Mesenchymal stem cell (in vitro differentiated cells and primary cell): ENCODE measurements at regions not wholly inside any gene's neighbourhood (a gene's known extent, or its start where the extent isn't known, plus 50 kb on each side); places are given as distances from the start of the nearest gene placed in this dataset.
A peak's percentile ranks its signal among the peaks of the same experiment; 100 is the strongest.
"Not testable (repeated sequence)": the region's sequence is repeated elsewhere in the genome, so short reads cannot be mapped to it uniquely, and the experiment has no call there.

ENCODE experiments used
- DNase-seq: peaks from one replicate; pipeline ENCODE4 v3.0.0-alpha.2; 2013
- H2AFZ ChIP-seq: one replicate; pipeline ENCODE4 v1.6.1; 2013; ENCODE audit warnings: low read depth, mild to moderate bottlenecking, control low read depth, inconsistent platforms, low read length, moderate library complexity
- H2AK5ac ChIP-seq: 2 replicates; pipeline ENCODE4 v1.6.1; 2013; ENCODE audit warnings: low read length, moderate library complexity, mild to moderate bottlenecking, inconsistent platforms; ENCODE audit not compliant: severe bottlenecking
- H2BK120ac ChIP-seq: one replicate; pipeline ENCODE4 v1.6.1; 2013; ENCODE audit warnings: low read depth, mild to moderate bottlenecking, inconsistent platforms, low read length, moderate library complexity
- H2BK12ac ChIP-seq, 2 experiments: one replicate each; pipeline ENCODE4 v1.6.1; 2013; ENCODE audit warnings: inconsistent platforms in 2 of 2, low read length in 2 of 2, mild to moderate bottlenecking in 2 of 2, moderate library complexity in 2 of 2, control low read depth in 1 of 2
- H2BK15ac ChIP-seq: one replicate; pipeline ENCODE4 v1.6.1; 2013; ENCODE audit warnings: mild to moderate bottlenecking, low read depth, inconsistent platforms; ENCODE audit not compliant: poor library complexity, severe bottlenecking
- H2BK5ac ChIP-seq: 2 replicates; pipeline ENCODE4 v1.6.1; 2013; ENCODE audit warnings: low read depth, mild to moderate bottlenecking, low read length, control low read depth, inconsistent platforms; ENCODE audit not compliant: poor library complexity, severe bottlenecking
- H3K14ac ChIP-seq, 2 experiments: one replicate each; pipeline ENCODE4 v1.6.1; 2013; ENCODE audit warnings: inconsistent platforms in 2 of 2, low read length in 2 of 2, control low read depth in 1 of 2, mild to moderate bottlenecking in 1 of 2, moderate library complexity in 1 of 2
- H3K18ac ChIP-seq, 2 experiments: one replicate each; pipeline ENCODE4 v1.6.1; 2013; ENCODE audit warnings: inconsistent platforms in 2 of 2, low read length in 2 of 2, control low read depth in 1 of 2, low read depth in 1 of 2, mild to moderate bottlenecking in 1 of 2
- H3K23ac ChIP-seq, 2 experiments: one replicate each; pipeline ENCODE4 v1.6.1; 2013; ENCODE audit warnings: inconsistent platforms in 2 of 2, low read length in 2 of 2, mild to moderate bottlenecking in 2 of 2, moderate library complexity in 2 of 2, control low read depth in 1 of 2
- H3K27ac ChIP-seq: 2 replicates; pipeline ENCODE4 v1.5.1; 2013; ENCODE audit warnings: mild to moderate bottlenecking, moderate library complexity, low read length, control low read depth, inconsistent platforms; ENCODE audit not compliant: poor library complexity, severe bottlenecking
- H3K27me3 ChIP-seq, 2 experiments: 2 replicates each; pipeline versions ENCODE4 v1.6.1 to v1.7.0; 2013; ENCODE audit warnings: low read length in 2 of 2, mild to moderate bottlenecking in 2 of 2, moderate library complexity in 2 of 2, control low read depth in 1 of 2, inconsistent platforms in 1 of 2; ENCODE audit not compliant: control insufficient read depth in 1 of 2, insufficient read depth in 1 of 2
- H3K36me3 ChIP-seq, 2 experiments: 2 replicates each; pipeline versions ENCODE4 v1.6.1 to v1.7.0; 2013; ENCODE audit warnings: low read length in 2 of 2, control low read depth in 1 of 2, inconsistent platforms in 1 of 2, low read depth in 1 of 2, mild to moderate bottlenecking in 1 of 2; ENCODE audit not compliant: insufficient read depth in 2 of 2, control insufficient read depth in 1 of 2
- H3K4ac ChIP-seq, 2 experiments: one replicate each; pipeline ENCODE4 v1.6.1; 2013; ENCODE audit warnings: inconsistent platforms in 2 of 2, low read length in 2 of 2, mild to moderate bottlenecking in 2 of 2, moderate library complexity in 2 of 2, control low read depth in 1 of 2, low read depth in 1 of 2
- H3K4me1 ChIP-seq: 2 replicates; pipeline ENCODE4 v1.6.1; 2013; ENCODE audit warnings: low read depth, low read length, control low read depth; ENCODE audit not compliant: control insufficient read depth, insufficient read depth
- H3K4me2 ChIP-seq: 2 replicates; pipeline ENCODE4 v1.6.1; 2013; ENCODE audit warnings: low read length, mild to moderate bottlenecking, inconsistent platforms; ENCODE audit not compliant: poor library complexity, severe bottlenecking
- H3K4me3 ChIP-seq, 2 experiments: 2 replicates each; pipeline versions ENCODE4 v1.5.1 to v1.7.0; 2013; ENCODE audit warnings: low read length in 2 of 2, mild to moderate bottlenecking in 2 of 2, control low read depth in 1 of 2, low read depth in 1 of 2; ENCODE audit not compliant: insufficient read depth in 1 of 2
- H3K79me1 ChIP-seq: replicated peaks from 2 replicates; pipeline ENCODE4 v1.6.1; 2013; ENCODE audit warnings: mild to moderate bottlenecking, control low read depth, low read length, inconsistent platforms; ENCODE audit not compliant: poor library complexity, severe bottlenecking
- H3K9ac ChIP-seq: 2 replicates; pipeline ENCODE4 v1.7.0; 2013; ENCODE audit warnings: mild to moderate bottlenecking, low read length, moderate library complexity
- H3K9me3 ChIP-seq: 2 replicates; pipeline ENCODE4 v1.7.0; 2013; ENCODE audit warnings: mild to moderate bottlenecking, low read length; ENCODE audit not compliant: control insufficient read depth
- H4K8ac ChIP-seq: one replicate; pipeline ENCODE4 v1.6.1; 2013; ENCODE audit warnings: inconsistent platforms, mild to moderate bottlenecking, low read length, moderate library complexity
- H4K91ac ChIP-seq: one replicate; pipeline ENCODE4 v1.6.1; 2013; ENCODE audit warnings: mild to moderate bottlenecking, low read length, inconsistent platforms
- WGBS: methylation state at CpG from one replicate; pipeline ENCODE4 v1.1.7; 2013; ENCODE audit warnings: mixed read lengths; 5-methylcytosine and 5-hydroxymethylcytosine counted together

DNA sequence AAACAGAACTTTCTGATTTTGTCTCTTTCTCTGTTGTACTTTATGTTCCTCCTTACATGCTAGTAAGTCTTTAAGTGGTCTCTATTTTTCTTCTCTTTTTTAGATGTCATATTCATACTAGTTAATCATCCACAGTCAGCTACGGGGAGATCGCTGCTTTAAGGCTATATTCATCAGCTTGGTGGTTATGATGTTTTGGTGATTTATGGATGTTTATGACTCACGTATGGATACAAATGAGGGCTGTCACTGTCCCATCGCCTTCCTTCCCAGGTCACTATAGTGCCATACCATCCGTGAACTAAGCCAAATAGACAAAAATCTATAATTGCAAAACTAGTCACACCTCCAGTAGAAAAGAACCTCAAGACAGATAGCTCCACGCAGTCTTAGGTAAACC, 296.8 kb upstream of the AADAT start:
- 64% methylated on average over 5 of the region's 6 CpGs for WGBS
- no peak overlapping the region for H2AK5ac ChIP-seq

DNA sequence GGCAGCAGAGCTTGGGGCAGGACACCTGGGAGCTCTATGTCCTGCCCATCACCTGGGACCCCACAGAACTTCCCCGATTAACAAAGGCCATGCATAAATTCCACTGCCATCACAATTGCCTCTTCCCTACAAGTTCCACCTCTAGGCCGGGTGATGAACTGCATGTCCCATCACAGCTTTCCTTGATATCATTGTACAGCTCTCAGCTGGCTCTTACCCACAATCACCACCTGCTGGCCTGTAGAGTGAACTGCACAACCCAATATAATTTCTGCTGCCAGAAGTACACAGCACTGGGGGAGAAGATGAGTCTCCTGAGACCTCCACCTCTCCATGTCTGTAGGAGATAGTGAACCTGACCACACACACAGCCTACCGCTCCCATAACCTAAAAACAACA, 285.0 kb upstream of the AADAT start:
- Histone ChIP-seq H4K8ac (no peak overlapping the region), H2AK5ac (no peak overlapping the region), H3K18ac (no peak overlapping the region), H2AFZ (no peak overlapping the region), H3K4me2 (no peak overlapping the region), H3K4ac (no peak overlapping the region), H3K23ac (no peak overlapping the region), H2BK120ac (no peak overlapping the region), H3K4me3 (no peak overlapping the region), H2BK5ac (no peak overlapping the region), H3K36me3 (no peaks in the 10 kb centered on the region), H2BK15ac (no peak overlapping the region), H3K14ac (peak overlapping the region in 1 of 2 experiments; percentile 55), H3K9me3 (peaks cover 23% of the 10 kb centered on the region), H3K27ac (no peak overlapping the region), H4K91ac (no peak overlapping the region), H3K4me1 (no peaks in the 10 kb centered on the region), H3K27me3 (no peaks in the 10 kb centered on the region), H3K9ac (no peak overlapping the region), H2BK12ac (no peak overlapping the region), H3K79me1 (no peaks in the 10 kb centered on the region)
- peak; percentile 27 for DNase-seq
- WGBS: 43% methylated on average over 2 of the region's 3 CpGs

More for the DNA sequence above, 296.8 kb upstream of the AADAT start:
- Histone ChIP-seq H3K4ac (no peak overlapping the region), H2BK5ac (no peak overlapping the region), H3K23ac (no peak overlapping the region), H4K8ac (no peak overlapping the region), H2AFZ (no peak overlapping the region), H3K4me1 (no peaks in the 10 kb centered on the region), H3K27ac (no peak overlapping the region), H2BK120ac (no peak overlapping the region), H3K4me3 (no peak overlapping the region), H3K14ac (no peak overlapping the region), H3K36me3 (no peaks in the 10 kb centered on the region), H3K9ac (no peak overlapping the region), H3K9me3 (no peaks in the 10 kb centered on the region), H3K27me3 (no peaks in the 10 kb centered on the region), H2BK12ac (peak overlapping the region in 1 of 2 experiments; percentile 14), H2BK15ac (no peak overlapping the region), H4K91ac (no peak overlapping the region), H3K79me1 (no peaks in the 10 kb centered on the region), H3K18ac (no peak overlapping the region), H3K4me2 (no peak overlapping the region)
- DNase-seq: no peak

DNA sequence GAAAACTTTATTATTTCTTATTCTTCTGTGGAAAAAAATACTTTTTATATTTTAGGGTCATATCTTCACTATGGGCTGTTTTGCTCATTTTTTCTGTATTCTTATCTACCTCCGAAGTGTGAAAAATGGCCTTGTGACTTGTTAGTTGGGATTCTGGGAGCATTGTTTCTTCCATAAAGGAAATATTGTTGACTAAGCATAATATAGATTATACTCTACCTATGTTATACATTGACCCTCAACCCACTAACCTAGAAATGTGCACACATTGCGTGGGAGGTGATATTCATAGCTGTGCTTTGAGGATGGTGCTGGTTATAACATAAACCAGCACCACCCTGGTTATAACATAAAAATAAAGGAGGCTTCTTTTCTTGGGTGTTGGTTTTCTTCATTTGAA, 259.2 kb upstream of the AADAT start:
- WGBS: no CpG with 5 or more reads among the region's 2 CpGs
- no peak overlapping the region for H3K9ac ChIP-seq

DNA sequence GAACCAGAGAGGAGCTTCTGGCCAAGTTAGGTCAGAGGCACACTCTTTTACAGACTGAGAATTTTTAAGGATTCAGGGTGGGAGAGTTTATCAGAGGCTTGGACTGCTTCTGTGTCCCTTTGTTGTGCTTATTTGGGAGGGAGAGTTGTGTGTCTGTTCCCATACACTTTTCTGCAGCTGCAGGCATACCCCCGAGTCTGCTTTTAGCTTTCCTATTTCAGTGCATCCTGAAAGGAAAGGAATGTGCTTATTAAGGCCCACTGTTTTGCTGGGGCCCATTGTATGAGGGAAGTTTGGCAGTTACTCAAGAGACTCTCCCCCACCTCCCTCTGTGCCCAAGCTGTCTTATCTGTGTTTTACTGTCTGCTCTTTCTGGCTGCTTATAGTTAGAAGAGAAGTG, 257.4 kb upstream of the AADAT start:
- peaks cover 12% of the 10 kb centered on the region for H3K9me3 ChIP-seq
- not testable (repeated sequence) for H3K4me3 ChIP-seq, H3K4me1 ChIP-seq, H2BK12ac ChIP-seq, H4K91ac ChIP-seq, H2AK5ac ChIP-seq, H2BK5ac ChIP-seq, H3K36me3 ChIP-seq, H3K79me1 ChIP-seq, H4K8ac ChIP-seq, H2AFZ ChIP-seq, H3K18ac ChIP-seq, H3K4ac ChIP-seq, H3K27me3 ChIP-seq, H3K9ac ChIP-seq, H3K23ac ChIP-seq, H3K27ac ChIP-seq, DNase-seq, H3K4me2 ChIP-seq, H3K14ac ChIP-seq, H2BK120ac ChIP-seq, H2BK15ac ChIP-seq
- WGBS: 71% methylated on average over 1 of the region's 1 CpG

More for the DNA sequence above, 259.2 kb upstream of the AADAT start:
- H3K27me3 ChIP-seq: no peaks in the 10 kb centered on the region
- H2AFZ ChIP-seq: no peak overlapping the region
- H3K36me3 ChIP-seq: no peaks in the 10 kb centered on the region
- H3K18ac ChIP-seq: no peak overlapping the region
- H3K4me2 ChIP-seq: no peak overlapping the region
- H2AK5ac ChIP-seq: no peak overlapping the region
- H3K9me3 ChIP-seq: peaks cover 16% of the 10 kb centered on the region
- no peak for DNase-seq
- no peak overlapping the region for H2BK12ac ChIP-seq
- H3K79me1 ChIP-seq: no peaks in the 10 kb centered on the region
- no peak overlapping the region for H2BK15ac ChIP-seq
- H3K4me3 ChIP-seq: no peak overlapping the region
- H4K91ac ChIP-seq: no peak overlapping the region
- H3K4ac ChIP-seq: no peak overlapping the region
- no peak overlapping the region for H2BK5ac ChIP-seq
- no peak overlapping the region for H2BK120ac ChIP-seq
- no peak overlapping the region for H3K23ac ChIP-seq
- H3K27ac ChIP-seq: no peak overlapping the region
- H3K4me1 ChIP-seq: no peaks in the 10 kb centered on the region
- no peak overlapping the region for H3K14ac ChIP-seq
- no peak overlapping the region for H4K8ac ChIP-seq
